CD4-positive, alpha-beta T cell (primary cell): ENCODE measurements at regions not wholly inside any gene's neighbourhood (a gene's known extent, or its start where the extent isn't known, plus 50 kb on each side); places are given as distances from the start of the nearest gene placed in this dataset.

ENCODE experiments used
- ATAC-seq: fragments of 200-7000 bp; cut with Tn5 transposase; one replicate; pipeline ENCODE4 v1.10.0; 2022; ENCODE audit warnings: mild to moderate bottlenecking; ENCODE audit not compliant: poor library complexity
- CTCF ChIA-PET: fragments of 350-600 bp; sonication (Branson Sonifier 250); formaldehyde crosslinking; loops from one replicate; lab custom pipeline; 2021; ENCODE audit warnings: antibody characterized with exemption, inconsistent platforms; lab: Charles Lee
- POLR2A ChIA-PET: fragments of 350-600 bp; sonication (Branson Sonifier 250); formaldehyde crosslinking; loops from one replicate; lab custom pipeline; 2021; ENCODE audit warnings: antibody characterized with exemption, inconsistent platforms; lab: Charles Lee
- DNase-seq, 14 experiments: peaks; one replicate each; pipeline ENCODE4 v3.0.0-alpha.2; 2013 to 2020; ENCODE audit warnings: mixed read lengths in 2 of 14
- H3K27ac ChIP-seq, 2 donors: one replicate each; pipeline versions ENCODE4 v1.5.1 to v1.7.0; 2013; ENCODE audit warnings: low read length in 2 of 2, low read depth in 1 of 2, mild to moderate bottlenecking in 1 of 2
- H3K27me3 ChIP-seq, 2 experiments: 1 replicate in 1 of 2; 2 replicates in 1 of 2; pipeline versions ENCODE4 v1.6.1 to v1.7.0; 2013; ENCODE audit warnings: low read length in 2 of 2, control low read depth in 1 of 2, mild to moderate bottlenecking in 1 of 2, moderate library complexity in 1 of 2; ENCODE audit not compliant: insufficient read depth in 2 of 2, control insufficient read depth in 1 of 2
- H3K36me3 ChIP-seq: one replicate; pipeline ENCODE4 v1.6.1; 2013; ENCODE audit warnings: low read length, control low read depth; ENCODE audit not compliant: insufficient read depth
- H3K4me1 ChIP-seq: one replicate; pipeline ENCODE4 v1.6.1; 2013; ENCODE audit warnings: low read length, control low read depth; ENCODE audit not compliant: insufficient read depth
- H3K4me3 ChIP-seq: one replicate; pipeline ENCODE4 v1.5.1; 2013; ENCODE audit warnings: mild to moderate bottlenecking, low read length, moderate library complexity
- H3K9me3 ChIP-seq, 2 experiments: 1 replicate in 1 of 2; 2 replicates in 1 of 2; pipeline versions ENCODE4 v1.6.1 to v1.7.0; 2013; ENCODE audit warnings: low read length in 2 of 2, mild to moderate bottlenecking in 2 of 2, control low read depth in 1 of 2, moderate library complexity in 1 of 2; ENCODE audit not compliant: control insufficient read depth in 1 of 2, insufficient read depth in 1 of 2
- H3K27ac Mint-ChIP-seq: one replicate; pipeline ENCODE4 v1.8.0; 2020; ENCODE audit warnings: mixed read lengths
- H3K27me3 Mint-ChIP-seq: one replicate; pipeline ENCODE4 v1.8.0; 2021; ENCODE audit warnings: mixed read lengths
- H3K36me3 Mint-ChIP-seq: one replicate; pipeline ENCODE4 v1.8.0; 2021; ENCODE audit warnings: low read depth, mixed read lengths
- H3K4me1 Mint-ChIP-seq: one replicate; pipeline ENCODE4 v1.8.0; 2021; ENCODE audit warnings: low read depth, mixed read lengths
- H3K4me3 Mint-ChIP-seq: one replicate; pipeline ENCODE4 v1.8.0; 2020; ENCODE audit warnings: mild to moderate bottlenecking, mixed read lengths
- H3K9me3 Mint-ChIP-seq: one replicate; pipeline ENCODE4 v1.8.0; 2020; ENCODE audit warnings: mixed read lengths
- intact Hi-C, 2 experiments: fragments of 100-400 bp; cut with DNase I in 1 of 2; cut with micrococcal nuclease in 1 of 2; formaldehyde crosslinking; loops; one replicate each; pipeline versions ENCODE4 v1.15.1 to v1.9.0; 2023 to 2025; cut with DNase I, micrococcal nuclease
- TF ChIP-seq, protein P1 (sequence below): fragments of 200-600 bp; IDR thresholded peaks from one replicate; pipeline ENCODE4 v1.8.0; 2022; ENCODE audit warnings: antibody characterized with exemption, mild to moderate bottlenecking

DNA sequence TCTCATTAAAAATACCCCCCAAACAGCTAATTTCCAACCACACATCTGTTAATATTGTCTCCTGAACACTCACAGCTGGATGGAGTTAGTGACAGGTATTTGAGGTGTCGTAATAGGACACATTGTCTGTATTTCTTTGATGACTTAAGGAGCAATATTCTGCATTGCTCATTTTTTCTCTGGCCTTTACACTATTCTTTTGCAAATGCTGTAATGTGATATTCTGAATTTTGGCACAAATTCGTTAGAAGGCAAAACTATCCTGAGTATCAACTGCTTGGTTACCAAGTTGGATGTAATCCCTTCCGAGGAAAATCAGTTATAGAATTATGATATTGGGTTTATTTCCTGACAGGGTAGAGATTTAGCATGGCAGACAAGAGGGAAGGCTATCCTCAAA, 1030.2 kb downstream of the MCTP2 start:
- no peak overlapping the region for H3K27ac ChIP-seq
- no peaks in the 10 kb centered on the region for H3K9me3 ChIP-seq
- TF ChIP-seq, protein P1, sequence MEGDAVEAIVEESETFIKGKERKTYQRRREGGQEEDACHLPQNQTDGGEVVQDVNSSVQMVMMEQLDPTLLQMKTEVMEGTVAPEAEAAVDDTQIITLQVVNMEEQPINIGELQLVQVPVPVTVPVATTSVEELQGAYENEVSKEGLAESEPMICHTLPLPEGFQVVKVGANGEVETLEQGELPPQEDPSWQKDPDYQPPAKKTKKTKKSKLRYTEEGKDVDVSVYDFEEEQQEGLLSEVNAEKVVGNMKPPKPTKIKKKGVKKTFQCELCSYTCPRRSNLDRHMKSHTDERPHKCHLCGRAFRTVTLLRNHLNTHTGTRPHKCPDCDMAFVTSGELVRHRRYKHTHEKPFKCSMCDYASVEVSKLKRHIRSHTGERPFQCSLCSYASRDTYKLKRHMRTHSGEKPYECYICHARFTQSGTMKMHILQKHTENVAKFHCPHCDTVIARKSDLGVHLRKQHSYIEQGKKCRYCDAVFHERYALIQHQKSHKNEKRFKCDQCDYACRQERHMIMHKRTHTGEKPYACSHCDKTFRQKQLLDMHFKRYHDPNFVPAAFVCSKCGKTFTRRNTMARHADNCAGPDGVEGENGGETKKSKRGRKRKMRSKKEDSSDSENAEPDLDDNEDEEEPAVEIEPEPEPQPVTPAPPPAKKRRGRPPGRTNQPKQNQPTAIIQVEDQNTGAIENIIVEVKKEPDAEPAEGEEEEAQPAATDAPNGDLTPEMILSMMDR = no peak
- no peak overlapping the region for H3K4me3 ChIP-seq
- no peak overlapping the region for H3K27ac Mint-ChIP-seq
- no peaks in the 10 kb centered on the region for H3K36me3 ChIP-seq
- H3K9me3 Mint-ChIP-seq = no peaks in the 10 kb centered on the region
- H3K36me3 Mint-ChIP-seq = no peaks in the 10 kb centered on the region
- no peak for DNase-seq
- no peaks in the 10 kb centered on the region for H3K4me1 ChIP-seq
- ChIA-PET POLR2A (no interaction called here), CTCF (no interaction called here)
- H3K4me3 Mint-ChIP-seq = no peak overlapping the region
- intact Hi-C loops = loop anchor here in 1 of 2 experiments (2.0 kb wide), 1 partner anchor 1973 kb away; no protein-coding TSS in a partner anchor
- no peak for ATAC-seq
- no peaks in the 10 kb centered on the region for H3K4me1 Mint-ChIP-seq
- H3K27me3 ChIP-seq = peaks cover 0 to 6% of the 10 kb centered on the region in 2 experiments
- H3K27me3 Mint-ChIP-seq = peaks cover 38% of the 10 kb centered on the region

DNA sequence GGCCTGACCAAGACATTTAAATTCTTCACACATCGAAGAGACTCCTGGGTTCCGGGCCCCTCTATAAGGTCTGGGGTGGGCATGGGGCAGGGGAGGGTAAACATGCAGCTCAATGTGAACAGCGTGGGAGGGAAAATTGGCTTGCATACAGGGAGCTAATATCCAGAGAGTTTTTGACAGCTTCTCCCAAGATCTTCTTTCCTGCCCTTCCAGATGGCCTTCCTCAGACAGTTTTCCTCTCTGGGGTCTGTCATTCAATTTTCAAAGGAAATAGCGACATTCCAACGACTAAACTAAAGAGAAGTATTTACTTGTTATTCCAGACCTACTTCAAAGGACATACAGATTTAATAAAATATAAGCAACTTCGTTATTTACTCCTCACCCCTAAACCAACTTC, 1030.6 kb downstream of the MCTP2 start:
- TF ChIP-seq, protein P1 = no peak
- ChIA-PET CTCF (no interaction called here), POLR2A (no interaction called here)
- Histone ChIP-seq H3K9me3 (no peaks in the 10 kb centered on the region), H3K27me3 (peaks cover 0 to 6% of the 10 kb centered on the region in 2 experiments), H3K27ac (no peak overlapping the region), H3K36me3 (no peaks in the 10 kb centered on the region), H3K4me3 (no peak overlapping the region), H3K4me1 (no peaks in the 10 kb centered on the region)
- no peak for DNase-seq
- Mint-ChIP-seq H3K36me3 (no peaks in the 10 kb centered on the region), H3K4me3 (no peak overlapping the region), H3K27me3 (peaks cover 38% of the 10 kb centered on the region), H3K4me1 (no peaks in the 10 kb centered on the region), H3K9me3 (no peaks in the 10 kb centered on the region), H3K27ac (no peak overlapping the region)
- intact Hi-C loops = loop anchor here in 1 of 2 experiments (2.0 kb wide), 1 partner anchor 1973 kb away; no protein-coding TSS in a partner anchor
- ATAC-seq = no peak

DNA sequence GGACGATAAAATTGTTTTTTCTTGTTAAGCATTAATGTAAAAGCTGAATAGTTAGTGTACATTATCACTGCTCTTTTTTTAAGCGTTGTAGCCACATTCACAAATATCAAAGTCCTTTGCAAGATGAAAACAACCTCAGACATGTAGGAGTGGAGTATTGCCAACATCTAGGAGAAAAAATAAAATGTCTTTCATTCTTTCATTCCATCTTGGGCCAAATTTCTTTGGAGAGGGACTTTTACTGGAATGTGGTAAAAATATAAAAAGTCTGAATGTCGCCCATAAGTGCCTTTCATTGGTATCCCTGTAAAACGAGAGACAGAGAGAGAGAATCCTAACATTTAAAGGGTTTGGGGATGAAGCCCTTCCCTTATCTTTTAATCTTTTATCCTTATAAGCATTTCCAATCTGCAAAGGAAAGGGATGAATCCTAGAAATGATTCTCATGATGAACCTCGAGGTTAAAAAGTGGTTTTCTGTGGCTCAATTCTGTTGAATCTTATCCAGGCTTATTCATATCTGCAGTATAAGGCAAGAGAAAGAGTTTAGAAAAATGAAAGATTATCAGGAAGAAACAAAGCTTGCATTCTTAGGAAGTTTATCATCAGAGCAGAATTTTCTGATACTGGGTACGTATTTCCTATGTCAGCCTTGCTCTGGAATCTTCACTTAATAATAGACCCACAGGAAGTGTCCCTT, 1031.7 kb downstream of the MCTP2 start:
- DNase-seq (no peak), ATAC-seq (no peak)
- Mint-ChIP-seq H3K4me1 (no peaks in the 10 kb centered on the region), H3K27ac (no peak overlapping the region), H3K27me3 (peaks cover 42% of the 10 kb centered on the region), H3K36me3 (no peaks in the 10 kb centered on the region), H3K4me3 (no peak overlapping the region), H3K9me3 (no peaks in the 10 kb centered on the region)
- intact Hi-C loops = no loop called here
- POLR2A ChIA-PET = no interaction called here
- CTCF ChIA-PET = no interaction called here
- no peaks in the 10 kb centered on the region for H3K36me3 ChIP-seq
- TF ChIP-seq, protein P1 = no peak
- no peak overlapping the region for H3K4me3 ChIP-seq
- H3K4me1 ChIP-seq = no peaks in the 10 kb centered on the region
- H3K27me3 ChIP-seq = peaks cover 0 to 6% of the 10 kb centered on the region in 2 experiments
- no peaks in the 10 kb centered on the region for H3K9me3 ChIP-seq
- no peak overlapping the region for H3K27ac ChIP-seq
